Tibial nerve (tissue), 4 donors: ENCODE measurements at regions not wholly inside any gene's neighbourhood (a gene's known extent, or its start where the extent isn't known, plus 50 kb on each side); places are given as distances from the start of the nearest gene placed in this dataset.
"Not testable (repeated sequence)": the region's sequence is repeated elsewhere in the genome, so short reads cannot be mapped to it uniquely, and the experiment has no call there.

ENCODE experiments used
- DNase-seq, 2 donors: peaks; one replicate each; pipeline ENCODE4 v3.0.0-alpha.2; 2019; ENCODE audit warnings: low spot score in 2 of 2
- H3K27ac ChIP-seq, 4 donors: fragments of 200-600 bp; sonication (generic) in 3 of 4; one replicate each; pipeline ENCODE4 v1.5.1; 2017 to 2019; ENCODE audit warnings: mild to moderate bottlenecking in 1 of 4
- H3K27me3 ChIP-seq, 2 donors: fragments of 200-600 bp; sonication (generic) in 1 of 2; one replicate each; pipeline versions ENCODE4 v1.5.1 to v1.6.0; 2017 to 2019
- H3K36me3 ChIP-seq, 3 donors: fragments of 200-600 bp; sonication (generic); one replicate each; pipeline ENCODE4 v1.5.1; 2018 to 2019
- H3K4me1 ChIP-seq, 4 donors: fragments of 200-600 bp; sonication (generic) in 3 of 4; one replicate each; pipeline ENCODE4 v1.5.1; 2017 to 2019
- H3K4me3 ChIP-seq, 4 donors: fragments of 200-600 bp; sonication (generic) in 3 of 4; one replicate each; pipeline ENCODE4 v1.5.1; 2017 to 2019; ENCODE audit warnings: mild to moderate bottlenecking in 1 of 4, moderate library complexity in 1 of 4
- H3K9me3 ChIP-seq, 4 donors: fragments of 200-600 bp; sonication (generic) in 3 of 4; one replicate each; pipeline ENCODE4 v1.5.1; 2017 to 2019
- EP300 ChIP-seq, 2 donors: sonication (generic); formaldehyde crosslinking; IDR thresholded peaks; one replicate each; pipeline ENCODE4 v1.6.1; 2017; ENCODE audit warnings: antibody characterized with exemption in 2 of 2, mild to moderate bottlenecking in 1 of 2
- POLR2A ChIP-seq, 2 donors: fragments of 450-650 bp; IDR thresholded peaks; one replicate each; pipeline ENCODE4 v1.6.1; 2017; ENCODE audit warnings: antibody characterized with exemption in 2 of 2, mild to moderate bottlenecking in 2 of 2, moderate library complexity in 2 of 2
- WGBS, 2 donors: methylation state at CpG; one replicate each; pipeline ENCODE4 v1.1.5; 2018; 5-methylcytosine and 5-hydroxymethylcytosine counted together
- TF ChIP-seq, protein P1 (sequence below), 5 experiments: fragments of 200-600 bp in 3 of 5; fragments of 450-650 bp in 2 of 5; sonication (generic) in 3 of 5; IDR thresholded peaks; one replicate each; pipeline ENCODE4 v1.5.1; 2016 to 2019; ENCODE audit warnings: antibody characterized with exemption in 5 of 5, mild to moderate bottlenecking in 3 of 5, moderate library complexity in 2 of 5

DNA sequence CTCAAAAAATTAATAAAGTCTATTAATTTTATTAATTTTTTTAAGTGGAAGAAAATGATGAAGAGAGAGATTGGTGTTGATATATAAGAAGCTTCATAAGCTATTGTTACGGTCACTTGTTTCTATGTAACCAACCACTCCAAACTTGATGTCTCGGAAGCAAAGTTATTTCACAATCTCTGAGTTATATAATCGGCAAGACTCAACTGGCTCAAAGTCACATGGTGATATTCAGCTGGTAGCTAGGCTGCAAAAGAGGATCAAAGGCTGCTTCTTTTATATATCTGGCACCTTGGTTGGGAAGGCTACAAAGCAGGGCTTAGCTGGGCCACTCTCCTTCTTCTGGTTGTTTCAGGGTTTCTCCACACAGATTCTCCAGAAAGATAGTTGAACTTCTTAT, 245.1 kb upstream of the ARHGAP42 start:
- Histone ChIP-seq H3K36me3 (no peaks in the 10 kb centered on the region), H3K27me3 (no peaks in the 10 kb centered on the region), H3K4me1 (peaks cover 0 to 14% (median 0%) of the 10 kb centered on the region in 4 donors), H3K27ac (no peak overlapping the region), H3K4me3 (no peak overlapping the region), H3K9me3 (peaks cover 0 to 5% (median 0%) of the 10 kb centered on the region in 4 donors)
- TF ChIP-seq POLR2A (IDR thresholded peaks at IDR 0.05) (no peak), EP300 (IDR thresholded peaks at IDR 0.05) (no peak)
- TF ChIP-seq, protein P1, sequence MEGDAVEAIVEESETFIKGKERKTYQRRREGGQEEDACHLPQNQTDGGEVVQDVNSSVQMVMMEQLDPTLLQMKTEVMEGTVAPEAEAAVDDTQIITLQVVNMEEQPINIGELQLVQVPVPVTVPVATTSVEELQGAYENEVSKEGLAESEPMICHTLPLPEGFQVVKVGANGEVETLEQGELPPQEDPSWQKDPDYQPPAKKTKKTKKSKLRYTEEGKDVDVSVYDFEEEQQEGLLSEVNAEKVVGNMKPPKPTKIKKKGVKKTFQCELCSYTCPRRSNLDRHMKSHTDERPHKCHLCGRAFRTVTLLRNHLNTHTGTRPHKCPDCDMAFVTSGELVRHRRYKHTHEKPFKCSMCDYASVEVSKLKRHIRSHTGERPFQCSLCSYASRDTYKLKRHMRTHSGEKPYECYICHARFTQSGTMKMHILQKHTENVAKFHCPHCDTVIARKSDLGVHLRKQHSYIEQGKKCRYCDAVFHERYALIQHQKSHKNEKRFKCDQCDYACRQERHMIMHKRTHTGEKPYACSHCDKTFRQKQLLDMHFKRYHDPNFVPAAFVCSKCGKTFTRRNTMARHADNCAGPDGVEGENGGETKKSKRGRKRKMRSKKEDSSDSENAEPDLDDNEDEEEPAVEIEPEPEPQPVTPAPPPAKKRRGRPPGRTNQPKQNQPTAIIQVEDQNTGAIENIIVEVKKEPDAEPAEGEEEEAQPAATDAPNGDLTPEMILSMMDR (IDR thresholded peaks at IDR 0.05) = no peak
- 91 to 97% methylated on average over 3 of the region's 3 CpGs for whole genome bisulfite sequencing, 2 donors
- no peak for DNase-seq

DNA sequence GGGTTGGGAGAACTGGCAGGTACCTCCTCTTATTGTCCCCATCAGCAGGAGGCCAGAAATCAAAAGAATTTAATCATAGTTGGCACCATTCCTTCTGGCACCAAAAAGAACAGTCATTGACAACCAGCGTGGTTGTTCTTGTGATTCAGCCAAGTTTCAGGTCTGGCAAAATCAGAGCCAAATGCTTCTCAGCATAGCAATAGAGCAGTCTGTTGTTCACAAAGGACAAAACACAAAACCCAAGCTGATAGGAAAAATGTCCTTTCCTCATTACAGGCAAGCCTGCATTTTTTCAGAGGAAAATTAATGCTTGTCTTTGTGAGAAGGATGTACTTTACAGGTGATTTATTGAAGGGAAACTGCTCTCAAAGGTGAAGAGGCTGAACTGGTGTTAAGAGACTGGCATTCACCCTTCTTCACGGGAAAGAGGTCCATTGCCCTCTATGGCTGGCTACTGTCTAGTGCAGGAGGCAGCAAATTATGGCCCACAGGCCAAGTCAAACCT, 241.8 kb upstream of the ARHGAP42 start:
- Histone ChIP-seq H3K9me3 (peaks cover 0 to 5% (median 0%) of the 10 kb centered on the region in 4 donors), H3K4me3 (no peak overlapping the region), H3K27ac (no peak overlapping the region), H3K4me1 (peaks cover 0 to 9% (median 0%) of the 10 kb centered on the region in 4 donors), H3K36me3 (no peaks in the 10 kb centered on the region), H3K27me3 (no peaks in the 10 kb centered on the region)
- TF ChIP-seq EP300 (IDR thresholded peaks at IDR 0.05) (no peak), POLR2A (IDR thresholded peaks at IDR 0.05) (no peak)
- TF ChIP-seq, protein P1 (IDR thresholded peaks at IDR 0.05) = no peak
- WGBS, 2 donors = 17 to 18% methylated on average over 2 of the region's 2 CpGs
- DNase-seq = no peak

DNA sequence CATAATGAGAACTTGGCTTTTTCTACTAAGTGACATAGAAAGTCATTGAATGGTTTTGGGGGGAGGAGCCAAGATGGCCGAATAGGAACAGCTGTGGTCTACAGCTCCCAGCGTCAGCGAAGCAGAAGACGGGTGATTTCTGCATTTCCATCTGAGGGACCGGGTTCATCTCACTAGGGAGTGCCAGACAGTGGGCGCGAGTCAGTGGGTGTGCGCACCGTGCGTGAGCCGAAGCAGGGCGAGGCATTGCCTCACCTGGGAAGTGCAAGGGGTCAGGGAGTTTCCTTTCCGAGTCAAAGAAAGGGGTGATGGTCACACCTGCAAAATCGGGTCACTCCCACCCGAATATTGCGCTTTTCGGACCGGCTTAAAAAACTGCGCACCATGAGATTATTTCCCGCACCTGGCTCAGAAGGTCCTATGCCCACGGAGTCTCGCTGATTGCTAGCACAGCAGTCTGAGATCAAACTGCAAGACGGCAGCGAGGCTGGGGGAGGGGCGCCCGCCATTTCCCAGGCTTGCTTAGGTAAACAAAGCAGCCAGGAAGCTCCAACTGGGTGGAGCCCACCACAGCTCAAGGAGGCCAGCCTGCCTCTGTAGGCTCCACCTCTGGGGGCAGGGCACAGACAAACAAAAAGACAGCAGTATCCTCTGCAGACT, 235.2 kb upstream of the ARHGAP42 start:
- not testable (repeated sequence) for H3K36me3 ChIP-seq, H3K27me3 ChIP-seq, H3K4me3 ChIP-seq, H3K9me3 ChIP-seq, H3K4me1 ChIP-seq, DNase-seq, H3K27ac ChIP-seq
- WGBS, 2 donors = 93% methylated on average over 26 of the region's 26 CpGs

DNA sequence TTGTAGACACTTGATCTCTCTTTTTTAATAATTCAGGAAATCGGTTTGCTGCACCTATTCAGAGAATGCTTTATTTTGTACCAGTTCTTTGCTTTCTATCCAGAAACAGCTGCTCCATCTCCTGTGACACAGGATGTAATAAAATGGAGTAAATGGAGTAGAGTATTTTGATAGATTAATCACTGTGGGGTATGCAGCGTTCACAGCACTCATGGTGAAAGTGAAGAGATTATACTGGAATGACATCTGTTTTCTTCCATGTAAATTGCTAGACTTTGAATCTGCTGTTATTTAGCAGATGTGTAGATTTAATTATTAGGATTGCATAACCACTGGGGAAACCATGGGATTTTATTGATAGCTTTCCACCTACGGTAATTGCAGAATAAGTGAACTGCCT, 227.3 kb upstream of the ARHGAP42 start:
- Histone ChIP-seq H3K4me1 (no peaks in the 10 kb centered on the region), H3K9me3 (peaks cover 0 to 5% (median 0%) of the 10 kb centered on the region in 4 donors), H3K27me3 (no peaks in the 10 kb centered on the region), H3K36me3 (no peaks in the 10 kb centered on the region), H3K4me3 (no peak overlapping the region), H3K27ac (no peak overlapping the region)
- 67% methylated on average over 3 of the region's 3 CpGs for WGBS, 2 donors
- DNase-seq = no peak
- TF ChIP-seq, protein P1 (IDR thresholded peaks at IDR 0.05) = no peak
- TF ChIP-seq POLR2A (IDR thresholded peaks at IDR 0.05) = no peak
- TF ChIP-seq EP300 (IDR thresholded peaks at IDR 0.05) = no peak

DNA sequence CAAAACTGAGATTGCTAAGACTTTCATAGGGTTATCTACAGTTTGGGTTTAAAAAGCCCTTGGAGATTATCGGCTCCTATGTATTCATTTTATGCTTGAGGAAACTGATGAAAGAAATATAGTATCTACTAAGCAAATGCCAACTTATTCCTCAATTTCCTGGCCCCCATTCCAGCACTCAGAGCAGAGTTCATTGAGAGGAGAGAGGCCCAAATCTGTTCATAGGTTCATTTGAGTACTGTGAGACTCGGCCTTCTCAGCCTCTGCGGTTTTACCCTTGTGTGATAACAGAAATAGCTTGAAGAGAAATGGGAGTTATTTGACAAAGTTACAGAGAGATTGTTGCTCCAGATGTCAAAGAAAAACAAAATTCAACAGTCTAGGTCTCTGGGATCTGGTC, 226.7 kb upstream of the ARHGAP42 start:
- peaks cover 0 to 8% (median 0%) of the 10 kb centered on the region in 4 donors for H3K9me3 ChIP-seq
- H3K27me3 ChIP-seq = no peaks in the 10 kb centered on the region
- 62 to 70% methylated on average over 3 of the region's 3 CpGs for WGBS, 2 donors
- H3K36me3 ChIP-seq = no peaks in the 10 kb centered on the region
- TF ChIP-seq, protein P1 (IDR thresholded peaks at IDR 0.05) = no peak
- TF ChIP-seq EP300 (IDR thresholded peaks at IDR 0.05) (no peak), POLR2A (IDR thresholded peaks at IDR 0.05) (no peak)
- DNase-seq = no peak
- H3K27ac ChIP-seq = no peak overlapping the region
- H3K4me1 ChIP-seq = no peaks in the 10 kb centered on the region
- H3K4me3 ChIP-seq = no peak overlapping the region
